Ishikawa (cell line): ENCODE measurements at regions not wholly inside any gene's neighbourhood (a gene's known extent, or its start where the extent isn't known, plus 50 kb on each side); places are given as distances from the start of the nearest gene placed in this dataset.

Experiments
- CEBPB ChIP-seq: IDR thresholded peaks from 2 replicates; pipeline ENCODE4 v1.6.1; 2012
- CREB1 ChIP-seq: IDR thresholded peaks from 2 replicates; pipeline ENCODE4 v1.6.1; 2012; ENCODE audit warnings: low read depth
- EGR1 ChIP-seq: IDR thresholded peaks from 2 replicates; pipeline ENCODE4 v1.6.1; 2012
- EP300 ChIP-seq: IDR thresholded peaks from 2 replicates; pipeline ENCODE4 v1.6.1; 2012; ENCODE audit warnings: borderline replicate concordance
- FOXM1 ChIP-seq: IDR thresholded peaks from 2 replicates; pipeline ENCODE4 v1.6.1; 2012; ENCODE audit warnings: low read depth, borderline replicate concordance
- NFIC ChIP-seq: IDR thresholded peaks from 2 replicates; pipeline ENCODE4 v1.6.1; 2012
- RAD21 ChIP-seq: IDR thresholded peaks from 2 replicates; pipeline ENCODE4 v1.6.1; 2012; ENCODE audit warnings: low read depth
- TAF1 ChIP-seq: IDR thresholded peaks from 2 replicates; pipeline ENCODE4 v1.6.1; 2012; ENCODE audit warnings: low read depth, mild to moderate bottlenecking
- TCF12 ChIP-seq: IDR thresholded peaks from 2 replicates; pipeline ENCODE4 v1.6.1; 2012; ENCODE audit warnings: low read depth
- TEAD4 ChIP-seq: IDR thresholded peaks from 2 replicates; pipeline ENCODE4 v1.6.1; 2012
- USF1 ChIP-seq: IDR thresholded peaks from 2 replicates; pipeline ENCODE4 v1.6.1; 2012
- YY1 ChIP-seq: IDR thresholded peaks from 2 replicates; pipeline ENCODE4 v1.6.1; 2012; ENCODE audit warnings: low read depth
- ZBTB7A ChIP-seq: IDR thresholded peaks from 2 replicates; pipeline ENCODE4 v1.6.1; 2012; ENCODE audit warnings: low read depth
- TF ChIP-seq, protein P1 (sequence below): IDR thresholded peaks from 2 replicates; pipeline ENCODE4 v1.6.1; 2012
- TF ChIP-seq, protein P2 (sequence below): IDR thresholded peaks from 2 replicates; pipeline ENCODE4 v1.6.1; 2012; ENCODE audit warnings: low read depth, mild to moderate bottlenecking

- TF ChIP-seq YY1, result no peak
- TF ChIP-seq, protein P1, sequence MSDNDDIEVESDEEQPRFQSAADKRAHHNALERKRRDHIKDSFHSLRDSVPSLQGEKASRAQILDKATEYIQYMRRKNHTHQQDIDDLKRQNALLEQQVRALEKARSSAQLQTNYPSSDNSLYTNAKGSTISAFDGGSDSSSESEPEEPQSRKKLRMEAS, result no peak
- no peak for TF ChIP-seq USF1
These were observed 569.3 kb downstream of the TCERG1L start for GRCh38 chr10:130741901-130742855.

GRCh38 chr10:130742941-130743675, 568.4 kb downstream of the TCERG1L start:
- TF ChIP-seq EGR1 (no peak), EP300 (no peak), TAF1 (no peak), RAD21 (no peak), CREB1 (no peak), TEAD4 (no peak), YY1 (no peak), ZBTB7A (no peak), FOXM1 (no peak), TCF12 (no peak)
- TF ChIP-seq, protein P2, sequence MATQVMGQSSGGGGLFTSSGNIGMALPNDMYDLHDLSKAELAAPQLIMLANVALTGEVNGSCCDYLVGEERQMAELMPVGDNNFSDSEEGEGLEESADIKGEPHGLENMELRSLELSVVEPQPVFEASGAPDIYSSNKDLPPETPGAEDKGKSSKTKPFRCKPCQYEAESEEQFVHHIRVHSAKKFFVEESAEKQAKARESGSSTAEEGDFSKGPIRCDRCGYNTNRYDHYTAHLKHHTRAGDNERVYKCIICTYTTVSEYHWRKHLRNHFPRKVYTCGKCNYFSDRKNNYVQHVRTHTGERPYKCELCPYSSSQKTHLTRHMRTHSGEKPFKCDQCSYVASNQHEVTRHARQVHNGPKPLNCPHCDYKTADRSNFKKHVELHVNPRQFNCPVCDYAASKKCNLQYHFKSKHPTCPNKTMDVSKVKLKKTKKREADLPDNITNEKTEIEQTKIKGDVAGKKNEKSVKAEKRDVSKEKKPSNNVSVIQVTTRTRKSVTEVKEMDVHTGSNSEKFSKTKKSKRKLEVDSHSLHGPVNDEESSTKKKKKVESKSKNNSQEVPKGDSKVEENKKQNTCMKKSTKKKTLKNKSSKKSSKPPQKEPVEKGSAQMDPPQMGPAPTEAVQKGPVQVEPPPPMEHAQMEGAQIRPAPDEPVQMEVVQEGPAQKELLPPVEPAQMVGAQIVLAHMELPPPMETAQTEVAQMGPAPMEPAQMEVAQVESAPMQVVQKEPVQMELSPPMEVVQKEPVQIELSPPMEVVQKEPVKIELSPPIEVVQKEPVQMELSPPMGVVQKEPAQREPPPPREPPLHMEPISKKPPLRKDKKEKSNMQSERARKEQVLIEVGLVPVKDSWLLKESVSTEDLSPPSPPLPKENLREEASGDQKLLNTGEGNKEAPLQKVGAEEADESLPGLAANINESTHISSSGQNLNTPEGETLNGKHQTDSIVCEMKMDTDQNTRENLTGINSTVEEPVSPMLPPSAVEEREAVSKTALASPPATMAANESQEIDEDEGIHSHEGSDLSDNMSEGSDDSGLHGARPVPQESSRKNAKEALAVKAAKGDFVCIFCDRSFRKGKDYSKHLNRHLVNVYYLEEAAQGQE, result no peak

DNA sequence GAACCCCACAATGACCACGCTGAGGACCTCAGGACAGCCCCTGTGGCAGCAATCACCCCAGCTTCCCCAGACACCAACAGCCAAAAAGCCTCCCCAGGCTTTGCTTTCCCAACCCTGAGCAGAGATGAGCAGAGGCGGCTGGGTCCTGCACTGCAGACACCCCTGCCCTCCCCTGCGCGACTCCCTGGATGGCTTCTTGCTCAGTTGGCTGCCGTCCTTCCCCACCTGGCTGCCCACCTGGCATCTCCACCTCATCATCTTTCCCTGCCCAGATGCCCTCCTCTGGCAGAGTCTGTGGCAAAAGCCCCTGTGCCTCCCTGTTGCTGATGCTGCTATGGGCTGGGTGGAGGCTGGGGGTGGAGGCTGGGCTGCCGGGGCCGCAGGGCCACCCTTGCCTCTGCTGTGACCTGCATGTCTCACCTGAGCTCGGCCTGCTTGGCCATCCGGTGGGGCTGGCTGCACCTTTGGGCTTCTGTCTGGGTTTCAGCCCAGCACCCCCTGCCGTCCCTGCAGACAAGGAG, 567.7 kb downstream of the TCERG1L start:
- TF ChIP-seq USF1 (no peak), CEBPB (no peak), YY1 (no peak)

DNA sequence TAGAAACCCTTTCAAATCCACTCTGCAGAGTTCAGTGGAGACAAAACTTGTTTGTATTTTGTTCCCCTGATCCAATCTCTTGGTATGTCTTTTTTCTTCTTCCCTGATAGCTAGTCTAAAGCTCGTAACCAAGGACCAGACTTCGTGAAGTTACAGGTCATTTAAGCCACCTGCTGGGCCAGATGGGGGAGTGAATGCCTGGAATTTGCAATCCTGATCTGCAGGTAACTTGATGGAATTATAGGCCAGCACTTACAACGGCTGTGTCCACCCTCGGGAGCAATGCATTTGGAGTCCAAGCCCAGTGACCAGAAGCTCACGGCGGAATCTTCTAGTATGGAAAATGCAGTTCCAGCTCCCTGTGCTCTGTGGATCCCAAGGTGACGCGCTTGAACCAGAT, 566.9 kb downstream of the TCERG1L start:
- TF ChIP-seq TEAD4, result no peak
- TF ChIP-seq RAD21, result no peak
- no peak for TF ChIP-seq TAF1
- TF ChIP-seq FOXM1, result no peak
- no peak for TF ChIP-seq CREB1
- no peak for TF ChIP-seq ZBTB7A

DNA sequence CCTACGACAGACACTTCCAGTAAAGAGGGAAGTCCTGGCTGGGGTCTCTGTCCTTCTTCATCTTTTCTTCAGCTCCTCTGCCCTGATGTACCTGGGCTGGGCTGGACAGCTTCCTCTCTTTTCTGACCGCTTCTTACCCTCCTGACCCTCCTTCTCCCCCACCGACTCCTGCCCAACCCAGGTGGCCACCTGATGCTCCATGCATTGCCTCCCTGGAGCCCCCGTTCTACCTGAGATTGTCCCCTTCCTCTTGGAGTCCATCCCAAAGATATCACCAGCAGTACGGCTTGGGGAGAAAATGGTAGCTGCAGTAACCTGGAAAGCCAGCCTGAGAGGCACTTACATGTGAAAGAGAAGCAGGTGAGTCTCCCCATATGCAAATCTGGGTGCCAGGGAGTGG, 566.3 kb downstream of the TCERG1L start:
- TF ChIP-seq FOXM1 (no peak), TCF12 (no peak), ZBTB7A (no peak), YY1 (no peak)
- TF ChIP-seq, protein P2, result no peak
- TF ChIP-seq, protein P1, result no peak

GRCh38 chr10:130745821-130746220, 565.7 kb downstream of the TCERG1L start:
- TF ChIP-seq EP300 (no peak), EGR1 (no peak), YY1 (no peak), RAD21 (no peak), ZBTB7A (no peak), CEBPB (no peak), FOXM1 (no peak), TCF12 (no peak), USF1 (no peak), CREB1 (no peak), TEAD4 (no peak), NFIC (no peak), TAF1 (no peak)
- TF ChIP-seq, protein P2, result no peak
- TF ChIP-seq, protein P1, result no peak
